ENCODE measurements at regions not wholly inside any gene's neighbourhood (a gene's known extent, or its start where the extent isn't known, plus 50 kb on each side); places are given as distances from the start of the nearest gene placed in this dataset.
"Not testable (repeated sequence)": the region's sequence is repeated elsewhere in the genome, so short reads cannot be mapped to it uniquely, and the experiment has no call there.

DNA sequence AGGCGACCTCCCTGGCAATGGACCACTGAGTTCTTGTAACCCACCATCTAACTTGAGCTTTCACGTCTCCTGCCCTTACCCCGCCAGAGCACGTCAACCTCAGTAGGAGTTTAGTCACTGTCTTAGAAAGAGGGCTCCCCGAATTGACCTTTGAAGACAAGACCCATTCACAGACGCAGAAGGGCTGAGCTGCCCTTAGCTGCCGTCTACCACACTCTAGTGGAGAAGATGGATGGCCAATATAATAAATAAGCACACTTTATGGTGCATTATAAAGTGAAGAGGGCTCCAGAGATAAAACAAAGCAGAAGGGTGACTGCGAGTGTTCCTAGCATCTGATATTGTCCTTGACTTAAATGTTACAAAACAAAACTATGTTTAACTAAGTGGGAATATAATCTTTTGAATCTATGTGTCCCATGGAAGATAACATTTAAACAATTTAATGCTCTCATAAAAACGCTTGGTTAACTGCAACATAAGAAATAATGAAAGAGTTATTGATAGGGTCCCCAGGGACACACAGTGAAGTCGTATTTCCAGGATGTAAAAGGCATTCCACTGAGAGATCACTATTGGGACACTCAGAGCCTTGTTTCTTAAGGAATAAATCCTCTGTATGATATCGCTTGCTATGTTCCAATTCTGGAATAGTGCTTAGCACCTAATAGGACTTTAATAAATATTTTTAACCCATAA is 261.1 kb downstream of the THBS2 start:
- TF ChIP-seq, protein P1, sequence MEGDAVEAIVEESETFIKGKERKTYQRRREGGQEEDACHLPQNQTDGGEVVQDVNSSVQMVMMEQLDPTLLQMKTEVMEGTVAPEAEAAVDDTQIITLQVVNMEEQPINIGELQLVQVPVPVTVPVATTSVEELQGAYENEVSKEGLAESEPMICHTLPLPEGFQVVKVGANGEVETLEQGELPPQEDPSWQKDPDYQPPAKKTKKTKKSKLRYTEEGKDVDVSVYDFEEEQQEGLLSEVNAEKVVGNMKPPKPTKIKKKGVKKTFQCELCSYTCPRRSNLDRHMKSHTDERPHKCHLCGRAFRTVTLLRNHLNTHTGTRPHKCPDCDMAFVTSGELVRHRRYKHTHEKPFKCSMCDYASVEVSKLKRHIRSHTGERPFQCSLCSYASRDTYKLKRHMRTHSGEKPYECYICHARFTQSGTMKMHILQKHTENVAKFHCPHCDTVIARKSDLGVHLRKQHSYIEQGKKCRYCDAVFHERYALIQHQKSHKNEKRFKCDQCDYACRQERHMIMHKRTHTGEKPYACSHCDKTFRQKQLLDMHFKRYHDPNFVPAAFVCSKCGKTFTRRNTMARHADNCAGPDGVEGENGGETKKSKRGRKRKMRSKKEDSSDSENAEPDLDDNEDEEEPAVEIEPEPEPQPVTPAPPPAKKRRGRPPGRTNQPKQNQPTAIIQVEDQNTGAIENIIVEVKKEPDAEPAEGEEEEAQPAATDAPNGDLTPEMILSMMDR (conservative IDR thresholded peaks at IDR 0.05), result no peak
- H3K27ac Mint-ChIP-seq (ENCODE audit: unreplicated experiment), result peak overlapping the region; percentile 85
- H3K4me1 Mint-ChIP-seq, result peaks cover 8% of the 10 kb centered on the region
- no peaks in the 10 kb centered on the region for H3K27me3 Mint-ChIP-seq (ENCODE audit: low read depth)
- no peak for DNase-seq (ENCODE audit: low read depth, low spot score)
- no peaks in the 10 kb centered on the region for H3K36me3 Mint-ChIP-seq (ENCODE audit: low read depth)
- no peak overlapping the region for H3K4me3 Mint-ChIP-seq
- no peaks in the 10 kb centered on the region for H3K9me3 Mint-ChIP-seq

DNA sequence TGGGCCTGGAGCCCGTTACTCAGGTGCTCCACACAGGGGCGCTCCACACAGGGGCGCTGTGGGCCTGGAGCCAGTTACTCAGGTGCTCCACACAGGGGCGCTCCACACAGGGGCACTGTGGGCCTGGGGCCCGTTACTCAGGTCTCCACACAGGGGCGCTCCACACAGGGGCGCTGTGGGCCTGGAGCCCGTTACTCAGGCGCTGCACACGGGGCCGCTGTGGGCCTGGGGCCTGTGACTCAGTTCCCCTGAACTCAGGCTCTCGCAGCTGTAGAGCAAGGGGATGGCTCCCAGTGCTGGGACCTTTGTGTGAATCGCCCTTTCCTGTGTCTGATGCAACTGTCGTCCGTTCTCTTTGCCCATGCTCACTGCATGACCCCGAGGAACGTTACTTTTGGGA is 262.0 kb downstream of the THBS2 start:
- H3K27ac Mint-ChIP-seq (ENCODE audit: unreplicated experiment); H3K36me3 Mint-ChIP-seq (ENCODE audit: low read depth); H3K9me3 Mint-ChIP-seq; H3K4me1 Mint-ChIP-seq; H3K27me3 Mint-ChIP-seq (ENCODE audit: low read depth); DNase-seq (ENCODE audit: low read depth, low spot score); H3K4me3 Mint-ChIP-seq: not testable (repeated sequence)

DNA sequence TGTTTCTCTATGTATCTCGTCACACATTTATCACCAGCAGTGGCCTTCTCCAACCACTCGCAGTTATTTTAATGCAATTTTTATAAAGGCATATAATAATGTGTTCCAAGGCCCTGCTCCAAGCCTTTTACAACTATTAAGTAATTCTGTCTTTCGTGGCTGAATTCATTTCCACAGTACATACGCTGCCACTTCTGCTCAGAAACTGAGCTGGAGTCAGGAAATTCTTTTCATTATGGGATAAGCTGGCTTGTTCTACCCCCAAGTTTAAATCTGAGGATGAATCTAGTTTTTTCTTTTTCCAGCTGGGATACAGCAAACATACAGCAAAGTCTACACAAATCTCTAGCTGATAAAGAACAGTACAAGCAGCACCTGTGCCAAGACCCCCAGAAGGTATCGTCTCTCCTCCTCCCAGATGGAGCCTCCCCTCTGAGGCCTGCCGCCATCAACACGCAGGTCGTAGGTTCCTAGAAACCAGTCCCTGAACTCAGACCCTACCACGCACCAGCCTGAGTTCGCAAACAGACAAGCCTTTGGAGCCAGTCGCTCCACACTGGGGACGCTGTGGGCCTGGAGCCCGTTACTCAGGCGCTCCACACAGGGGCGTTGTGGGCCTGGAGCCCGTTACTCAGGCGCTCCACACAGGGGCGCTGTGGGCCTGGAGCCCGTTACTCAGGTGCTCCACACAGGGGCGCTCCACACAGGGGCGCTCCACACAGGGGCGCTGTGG is 263.5 kb downstream of the THBS2 start:
- H3K27me3 Mint-ChIP-seq (ENCODE audit: low read depth), result no peaks in the 10 kb centered on the region
- no peak overlapping the region for H3K27ac Mint-ChIP-seq (ENCODE audit: unreplicated experiment)
- DNase-seq (ENCODE audit: low read depth, low spot score), result no peak
- H3K4me1 Mint-ChIP-seq, result peaks cover 8% of the 10 kb centered on the region
- TF ChIP-seq, protein P1 (conservative IDR thresholded peaks at IDR 0.05), result no peak
- H3K36me3 Mint-ChIP-seq (ENCODE audit: low read depth), result no peaks in the 10 kb centered on the region
- H3K9me3 Mint-ChIP-seq, result no peaks in the 10 kb centered on the region
- no peak overlapping the region for H3K4me3 Mint-ChIP-seq

DNA sequence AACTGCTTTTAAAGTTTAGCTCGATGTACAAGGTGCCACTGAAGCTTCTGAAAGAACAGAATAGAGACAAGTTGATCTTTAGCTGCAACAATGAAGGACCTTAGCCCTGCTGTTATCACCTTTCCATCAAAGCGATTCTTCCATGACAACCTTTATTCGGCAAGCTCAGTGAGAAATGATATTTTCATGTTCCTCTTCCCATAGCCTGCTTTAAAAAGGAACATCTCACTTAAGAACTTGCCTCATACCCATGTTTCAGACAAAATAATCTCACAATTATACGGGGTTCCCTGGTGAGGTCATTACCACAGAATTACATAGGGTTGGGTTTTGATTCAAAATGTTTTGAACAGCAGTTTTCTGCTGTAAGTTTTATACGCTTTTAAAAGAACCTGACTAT is 264.2 kb downstream of the THBS2 start:
- Mint-ChIP-seq H3K27me3 (ENCODE audit: low read depth) (no peaks in the 10 kb centered on the region), H3K4me3 (no peak overlapping the region), H3K4me1 (peaks cover 8% of the 10 kb centered on the region), H3K36me3 (ENCODE audit: low read depth) (no peaks in the 10 kb centered on the region), H3K9me3 (no peaks in the 10 kb centered on the region), H3K27ac (ENCODE audit: unreplicated experiment) (no peak overlapping the region)
- TF ChIP-seq, protein P1 (conservative IDR thresholded peaks at IDR 0.05), result no peak
- DNase-seq (ENCODE audit: low read depth, low spot score), result no peak

DNA sequence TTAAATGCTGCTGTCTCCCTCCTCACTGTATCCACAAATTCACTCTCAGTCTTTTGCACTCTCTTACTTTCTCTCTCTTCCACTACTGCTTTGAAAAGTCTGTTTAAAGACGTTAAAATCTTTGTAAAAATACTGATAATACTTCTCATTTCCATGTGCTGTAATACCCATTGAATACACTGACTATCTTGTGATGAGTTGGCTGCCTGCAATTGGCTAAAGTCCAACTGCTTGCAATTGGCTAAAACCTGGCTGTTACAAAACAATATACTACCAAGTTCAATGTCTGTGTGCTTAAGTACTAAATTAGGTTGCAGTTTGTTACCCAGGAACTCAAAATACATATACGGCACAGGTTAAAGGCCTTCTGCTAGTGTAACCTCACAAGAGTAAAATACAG is 264.8 kb downstream of the THBS2 start:
- Mint-ChIP-seq H3K4me3 (no peak overlapping the region), H3K36me3 (ENCODE audit: low read depth) (no peaks in the 10 kb centered on the region), H3K27ac (ENCODE audit: unreplicated experiment) (no peak overlapping the region), H3K27me3 (ENCODE audit: low read depth) (no peaks in the 10 kb centered on the region), H3K4me1 (peaks cover 8% of the 10 kb centered on the region), H3K9me3 (no peaks in the 10 kb centered on the region)
- TF ChIP-seq, protein P1 (conservative IDR thresholded peaks at IDR 0.05), result no peak
- no peak for DNase-seq (ENCODE audit: low read depth, low spot score)

DNA sequence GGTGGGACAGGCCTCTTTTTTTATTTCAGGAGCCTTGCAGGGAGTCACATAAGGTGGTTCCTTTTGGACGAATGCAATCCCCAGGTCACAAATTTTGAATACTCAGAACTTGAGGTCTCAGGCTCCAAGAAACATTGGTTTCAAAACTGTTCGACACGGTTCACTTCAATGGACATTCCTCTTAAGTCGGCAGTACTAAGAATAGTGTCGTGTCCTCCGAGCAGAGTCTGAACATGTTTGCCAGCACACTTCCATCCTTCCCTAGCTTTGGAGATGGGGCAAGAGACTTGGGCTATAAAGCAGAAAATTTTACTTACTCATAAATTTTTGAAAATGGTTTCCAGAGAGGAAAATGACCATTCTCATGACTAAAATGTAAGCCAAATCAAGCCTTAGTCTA is 265.4 kb downstream of the THBS2 start:
- Mint-ChIP-seq H3K4me3 (no peak overlapping the region), H3K4me1 (peaks cover 8% of the 10 kb centered on the region), H3K36me3 (ENCODE audit: low read depth) (no peaks in the 10 kb centered on the region), H3K9me3 (no peaks in the 10 kb centered on the region), H3K27ac (ENCODE audit: unreplicated experiment) (no peak overlapping the region), H3K27me3 (ENCODE audit: low read depth) (no peaks in the 10 kb centered on the region)
- TF ChIP-seq, protein P1 (conservative IDR thresholded peaks at IDR 0.05), result no peak
- no peak for DNase-seq (ENCODE audit: low read depth, low spot score)

Data from neural crest cell (in vitro differentiated cells).